Caco-2 (cell line): ENCODE measurements at regions not wholly inside any gene's neighbourhood (a gene's known extent, or its start where the extent isn't known, plus 50 kb on each side); places are given as distances from the start of the nearest gene placed in this dataset.

Source experiments
- BruUV-seq: library from RNA; stranded (reverse); fragments of 400-500 nt; replicated peaks from 2 replicates; lab custom pipeline; 2021; lab: Mats Ljungman, UMichigan
- CTCF ChIA-PET: fragments of 300-600 bp; sonication (Branson Sonifier 250); formaldehyde crosslinking; loops from one replicate; lab custom pipeline; 2022; ENCODE audit warnings: antibody characterized with exemption; lab: Charles Lee
- POLR2A ChIA-PET: fragments of 300-600 bp; sonication (Branson Sonifier 250); formaldehyde crosslinking; loops from one replicate; lab custom pipeline; 2022; ENCODE audit warnings: antibody characterized with exemption; lab: Charles Lee
- DNase-seq, 2 experiments: peaks; one replicate each; pipeline versions ENCODE4 v3.0.0 to v3.0.0-alpha.2; 2020 to 2022
- H3K27me3 ChIP-seq: replicated peaks from 2 replicates; pipeline ENCODE4 v1.6.0; 2011; ENCODE audit warnings: low read length; ENCODE audit not compliant: control insufficient read depth, insufficient read depth
- H3K36me3 ChIP-seq: 2 replicates; pipeline ENCODE4 v1.5.1; 2011; ENCODE audit warnings: low read length; ENCODE audit not compliant: control insufficient read depth, insufficient read depth
- H3K4me1 ChIP-seq: fragments of 250-450 bp; sonication (Bioruptor Pico); 2 replicates; pipeline ENCODE4 v1.5.1; 2020; ENCODE audit warnings: mild to moderate bottlenecking
- H3K4me3 ChIP-seq: 2 replicates; pipeline ENCODE4 v1.5.1; 2011; ENCODE audit warnings: low read depth, mild to moderate bottlenecking, control low read depth, low read length
- H3K9me3 ChIP-seq: fragments of 250-450 bp; sonication (Bioruptor Pico); 2 replicates; pipeline ENCODE4 v1.5.1; 2020; ENCODE audit warnings: mild to moderate bottlenecking, moderate library complexity
- H3K27ac Mint-ChIP-seq: one replicate; pipeline ENCODE4 v1.8.0; 2022; ENCODE audit warnings: mixed read lengths; ENCODE audit not compliant: unreplicated experiment
- H3K27me3 Mint-ChIP-seq: one replicate; pipeline ENCODE4 v1.8.0; 2022; ENCODE audit warnings: mixed read lengths; ENCODE audit not compliant: insufficient read depth, unreplicated experiment
- H3K36me3 Mint-ChIP-seq: one replicate; pipeline ENCODE4 v1.8.0; 2022; ENCODE audit warnings: mild to moderate bottlenecking, mixed read lengths; ENCODE audit not compliant: insufficient read depth, unreplicated experiment
- H3K4me1 Mint-ChIP-seq: one replicate; pipeline ENCODE4 v1.8.0; 2022; ENCODE audit warnings: low read depth, mixed read lengths; ENCODE audit not compliant: unreplicated experiment
- H3K4me3 Mint-ChIP-seq: one replicate; pipeline ENCODE4 v1.8.0; 2022; ENCODE audit warnings: mild to moderate bottlenecking, moderate library complexity, mixed read lengths; ENCODE audit not compliant: unreplicated experiment
- H3K9me3 Mint-ChIP-seq: one replicate; pipeline ENCODE4 v1.8.0; 2022; ENCODE audit warnings: mixed read lengths; ENCODE audit not compliant: unreplicated experiment
- CTCF ChIP-seq, 2 experiments: fragments of 200-600 bp in 1 of 2; IDR thresholded peaks; 1 replicate in 1 of 2; 2 replicates in 1 of 2; pipeline versions ENCODE4 v1.5.1 to v1.8.0; 2011 to 2022; ENCODE audit warnings: antibody characterized with exemption in 1 of 2, control low read depth in 1 of 2, inconsistent platforms in 1 of 2, low read depth in 1 of 2, low read length in 1 of 2, mild to moderate bottlenecking in 1 of 2, moderate library complexity in 1 of 2; ENCODE audit not compliant: insufficient read depth in 1 of 2, severe bottlenecking in 1 of 2, unreplicated experiment in 1 of 2
- intact Hi-C: fragments of 100-400 bp; cut with micrococcal nuclease; formaldehyde crosslinking; loops from one replicate; pipeline ENCODE4 v1.10.0; 2022; ENCODE audit not compliant: unreplicated experiment

- no peak for TF ChIP-seq CTCF (IDR thresholded peaks at IDR 0.05; ENCODE audit: insufficient read depth in 1 of 2, low read depth in 1 of 2, low read length in 1 of 2, severe bottlenecking in 1 of 2, unreplicated experiment in 1 of 2)
- BruUV-seq = no TSS peak
- Histone ChIP-seq H3K36me3 (no peaks in the 10 kb centered on the region), H3K4me3 (no peak overlapping the region), H3K27me3 (no peaks in the 10 kb centered on the region), H3K9me3 (no peaks in the 10 kb centered on the region), H3K4me1 (no peaks in the 10 kb centered on the region)
- Mint-ChIP-seq H3K36me3 (no peaks in the 10 kb centered on the region), H3K4me1 (no peaks in the 10 kb centered on the region), H3K27me3 (no peaks in the 10 kb centered on the region), H3K9me3 (no peaks in the 10 kb centered on the region), H3K27ac (no peak overlapping the region), H3K4me3 (no peak overlapping the region)
- intact Hi-C loops = no loop called here
- no peak for DNase-seq
- ChIA-PET CTCF (interaction anchor here (1.1 kb wide), 1 partner anchor 13 kb away, joined by 3 read pairs; no protein-coding TSS in a partner anchor), POLR2A (no interaction called here)
These were observed 383.4 kb upstream of the GBE1 start for GRCh38 chr3:82144811-82145210.

GRCh38 chr3:82143661-82144412, 382.4 kb upstream of the GBE1 start:
- no peak overlapping the region for H3K4me3 Mint-ChIP-seq
- no peaks in the 10 kb centered on the region for H3K4me1 Mint-ChIP-seq
- H3K27me3 ChIP-seq = no peaks in the 10 kb centered on the region
- ChIA-PET CTCF (interaction anchor here (1.1 kb wide), 1 partner anchor 12 kb away, joined by 3 read pairs; no protein-coding TSS in a partner anchor), POLR2A (no interaction called here)
- no peaks in the 10 kb centered on the region for H3K27me3 Mint-ChIP-seq
- no peak for DNase-seq
- no peaks in the 10 kb centered on the region for H3K9me3 ChIP-seq
- H3K27ac Mint-ChIP-seq = no peak overlapping the region
- no peaks in the 10 kb centered on the region for H3K36me3 Mint-ChIP-seq
- no peaks in the 10 kb centered on the region for H3K36me3 ChIP-seq
- no peak overlapping the region for H3K4me3 ChIP-seq
- H3K9me3 Mint-ChIP-seq = no peaks in the 10 kb centered on the region
- TF ChIP-seq CTCF (IDR thresholded peaks at IDR 0.05; ENCODE audit: insufficient read depth in 1 of 2, low read depth in 1 of 2, low read length in 1 of 2, severe bottlenecking in 1 of 2, unreplicated experiment in 1 of 2) = no peak
- intact Hi-C loops = no loop called here
- BruUV-seq = no TSS peak
- no peaks in the 10 kb centered on the region for H3K4me1 ChIP-seq

DNA sequence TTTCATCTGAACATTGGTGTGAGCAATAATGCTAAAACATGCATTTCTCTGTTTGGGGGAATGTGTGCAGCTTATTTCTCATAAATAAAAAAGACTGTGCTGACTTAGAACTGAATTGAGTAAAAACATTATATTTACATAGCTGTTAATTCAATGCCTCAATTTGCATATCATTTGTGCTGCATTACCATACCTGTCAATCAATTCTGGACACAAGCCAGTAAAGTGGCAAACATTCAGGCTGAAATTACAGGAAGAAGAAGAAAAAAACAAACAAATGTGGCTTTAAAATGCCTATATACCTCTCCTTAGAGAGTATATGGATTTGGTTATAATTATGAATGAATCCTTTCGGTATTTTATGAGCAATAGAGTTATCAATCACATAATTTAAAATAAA, 380.1 kb upstream of the GBE1 start:
- CTCF ChIA-PET = no interaction called here
- no peaks in the 10 kb centered on the region for H3K9me3 Mint-ChIP-seq
- no peaks in the 10 kb centered on the region for H3K36me3 Mint-ChIP-seq
- BruUV-seq = no TSS peak
- Histone ChIP-seq H3K9me3 (no peaks in the 10 kb centered on the region), H3K27me3 (no peaks in the 10 kb centered on the region), H3K4me3 (no peak overlapping the region), H3K4me1 (no peaks in the 10 kb centered on the region), H3K36me3 (no peaks in the 10 kb centered on the region)
- no peak for DNase-seq
- no peaks in the 10 kb centered on the region for H3K27me3 Mint-ChIP-seq
- no peak for TF ChIP-seq CTCF (IDR thresholded peaks at IDR 0.05; ENCODE audit: insufficient read depth in 1 of 2, low read depth in 1 of 2, low read length in 1 of 2, severe bottlenecking in 1 of 2, unreplicated experiment in 1 of 2)
- POLR2A ChIA-PET = no interaction called here
- no peaks in the 10 kb centered on the region for H3K4me1 Mint-ChIP-seq
- H3K27ac Mint-ChIP-seq = no peak overlapping the region
- no peak overlapping the region for H3K4me3 Mint-ChIP-seq
- intact Hi-C loops = no loop called here
